ENCODE measurements at regions not wholly inside any gene's neighbourhood (a gene's known extent, or its start where the extent isn't known, plus 50 kb on each side); places are given as distances from the start of the nearest gene placed in this dataset.

DNA sequence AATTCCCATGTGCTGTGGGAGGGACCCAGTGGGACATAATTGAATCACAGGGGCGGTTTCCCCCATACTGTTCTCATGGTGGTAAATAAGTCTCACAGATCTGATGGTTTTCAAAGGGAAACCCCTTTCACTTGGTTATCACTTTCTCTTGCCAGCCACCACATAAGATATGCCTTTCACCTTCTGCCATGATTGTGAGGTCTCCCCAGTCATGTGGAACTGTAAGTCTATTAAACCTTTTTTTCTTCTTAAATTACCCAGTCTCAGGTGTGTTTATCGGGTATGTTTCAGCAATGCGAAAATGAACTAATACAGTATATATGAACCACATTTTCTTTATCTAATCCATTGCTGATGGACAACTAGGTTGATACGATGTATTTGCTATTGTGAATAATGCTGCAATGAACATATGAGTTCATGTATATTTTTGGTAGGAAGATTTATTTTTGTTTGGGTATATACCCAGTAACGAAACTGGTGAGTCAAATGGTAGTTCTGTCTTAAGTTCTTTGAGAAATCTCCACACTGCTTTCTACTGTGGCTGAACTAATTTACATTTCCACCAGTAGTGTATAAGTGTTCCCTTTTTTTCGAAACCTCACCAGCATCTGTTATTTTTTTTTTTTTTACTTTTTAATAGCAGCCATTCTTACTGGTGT is 70.0 kb upstream of the HGF start (continued):
- TF ChIP-seq, protein P1, sequence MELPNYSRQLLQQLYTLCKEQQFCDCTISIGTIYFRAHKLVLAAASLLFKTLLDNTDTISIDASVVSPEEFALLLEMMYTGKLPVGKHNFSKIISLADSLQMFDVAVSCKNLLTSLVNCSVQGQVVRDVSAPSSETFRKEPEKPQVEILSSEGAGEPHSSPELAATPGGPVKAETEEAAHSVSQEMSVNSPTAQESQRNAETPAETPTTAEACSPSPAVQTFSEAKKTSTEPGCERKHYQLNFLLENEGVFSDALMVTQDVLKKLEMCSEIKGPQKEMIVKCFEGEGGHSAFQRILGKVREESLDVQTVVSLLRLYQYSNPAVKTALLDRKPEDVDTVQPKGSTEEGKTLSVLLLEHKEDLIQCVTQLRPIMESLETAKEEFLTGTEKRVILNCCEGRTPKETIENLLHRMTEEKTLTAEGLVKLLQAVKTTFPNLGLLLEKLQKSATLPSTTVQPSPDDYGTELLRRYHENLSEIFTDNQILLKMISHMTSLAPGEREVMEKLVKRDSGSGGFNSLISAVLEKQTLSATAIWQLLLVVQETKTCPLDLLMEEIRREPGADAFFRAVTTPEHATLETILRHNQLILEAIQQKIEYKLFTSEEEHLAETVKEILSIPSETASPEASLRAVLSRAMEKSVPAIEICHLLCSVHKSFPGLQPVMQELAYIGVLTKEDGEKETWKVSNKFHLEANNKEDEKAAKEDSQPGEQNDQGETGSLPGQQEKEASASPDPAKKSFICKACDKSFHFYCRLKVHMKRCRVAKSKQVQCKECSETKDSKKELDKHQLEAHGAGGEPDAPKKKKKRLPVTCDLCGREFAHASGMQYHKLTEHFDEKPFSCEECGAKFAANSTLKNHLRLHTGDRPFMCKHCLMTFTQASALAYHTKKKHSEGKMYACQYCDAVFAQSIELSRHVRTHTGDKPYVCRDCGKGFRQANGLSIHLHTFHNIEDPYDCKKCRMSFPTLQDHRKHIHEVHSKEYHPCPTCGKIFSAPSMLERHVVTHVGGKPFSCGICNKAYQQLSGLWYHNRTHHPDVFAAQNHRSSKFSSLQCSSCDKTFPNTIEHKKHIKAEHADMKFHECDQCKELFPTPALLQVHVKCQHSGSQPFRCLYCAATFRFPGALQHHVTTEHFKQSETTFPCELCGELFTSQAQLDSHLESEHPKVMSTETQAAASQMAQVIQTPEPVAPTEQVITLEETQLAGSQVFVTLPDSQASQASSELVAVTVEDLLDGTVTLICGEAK (IDR thresholded peaks at IDR 0.05; ENCODE audit: borderline replicate concordance): no peak; the same call in 1 of the 2 replicates
- TF ChIP-seq CREM (IDR thresholded peaks at IDR 0.05; ENCODE audit: low read depth) (no peak), BHLHE40 (IDR thresholded peaks at IDR 0.05; ENCODE audit: borderline replicate concordance in 1 of 2, low read depth in 2 of 2, low read length in 1 of 2) (no peak), SKIL (IDR thresholded peaks at IDR 0.05; ENCODE audit: low read depth, poor library complexity, severe bottlenecking) (peak; percentile 70), FOXK2 (IDR thresholded peaks at IDR 0.05) (no peak), SREBF1 (IDR thresholded peaks at IDR 0.05; ENCODE audit: low read length) (no peak), JUND (IDR thresholded peaks at IDR 0.05; ENCODE audit: low read depth, low read length) (no peak), SMARCA5 (IDR thresholded peaks at IDR 0.05) (no peak), USF2 (IDR thresholded peaks at IDR 0.05; ENCODE audit: borderline replicate concordance, low read depth, low read length) (no peak), NRF1 (conservative IDR thresholded peaks at IDR 0.05; ENCODE audit: low read depth, low read length) (no peak), EGR1 (IDR thresholded peaks at IDR 0.05; ENCODE audit: borderline replicate concordance in 1 of 2, low read depth in 2 of 2, low read length in 2 of 2) (no peak), MTA3 (IDR thresholded peaks at IDR 0.05; ENCODE audit: borderline replicate concordance, low read length) (peak; percentile 69; the same call in 1 of the 2 replicates), PAX8 (IDR thresholded peaks at IDR 0.05) (no peak), ATF2 (IDR thresholded peaks at IDR 0.05; ENCODE audit: low read length) (peak; percentile 83)
- TF ChIP-seq, protein P2, sequence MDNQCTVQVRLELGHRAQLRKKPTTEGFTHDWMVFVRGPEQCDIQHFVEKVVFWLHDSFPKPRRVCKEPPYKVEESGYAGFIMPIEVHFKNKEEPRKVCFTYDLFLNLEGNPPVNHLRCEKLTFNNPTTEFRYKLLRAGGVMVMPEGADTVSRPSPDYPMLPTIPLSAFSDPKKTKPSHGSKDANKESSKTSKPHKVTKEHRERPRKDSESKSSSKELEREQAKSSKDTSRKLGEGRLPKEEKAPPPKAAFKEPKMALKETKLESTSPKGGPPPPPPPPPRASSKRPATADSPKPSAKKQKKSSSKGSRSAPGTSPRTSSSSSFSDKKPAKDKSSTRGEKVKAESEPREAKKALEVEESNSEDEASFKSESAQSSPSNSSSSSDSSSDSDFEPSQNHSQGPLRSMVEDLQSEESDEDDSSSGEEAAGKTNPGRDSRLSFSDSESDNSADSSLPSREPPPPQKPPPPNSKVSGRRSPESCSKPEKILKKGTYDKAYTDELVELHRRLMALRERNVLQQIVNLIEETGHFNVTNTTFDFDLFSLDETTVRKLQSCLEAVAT (IDR thresholded peaks at IDR 0.05): no peak
- TF ChIP-seq, protein P3, sequence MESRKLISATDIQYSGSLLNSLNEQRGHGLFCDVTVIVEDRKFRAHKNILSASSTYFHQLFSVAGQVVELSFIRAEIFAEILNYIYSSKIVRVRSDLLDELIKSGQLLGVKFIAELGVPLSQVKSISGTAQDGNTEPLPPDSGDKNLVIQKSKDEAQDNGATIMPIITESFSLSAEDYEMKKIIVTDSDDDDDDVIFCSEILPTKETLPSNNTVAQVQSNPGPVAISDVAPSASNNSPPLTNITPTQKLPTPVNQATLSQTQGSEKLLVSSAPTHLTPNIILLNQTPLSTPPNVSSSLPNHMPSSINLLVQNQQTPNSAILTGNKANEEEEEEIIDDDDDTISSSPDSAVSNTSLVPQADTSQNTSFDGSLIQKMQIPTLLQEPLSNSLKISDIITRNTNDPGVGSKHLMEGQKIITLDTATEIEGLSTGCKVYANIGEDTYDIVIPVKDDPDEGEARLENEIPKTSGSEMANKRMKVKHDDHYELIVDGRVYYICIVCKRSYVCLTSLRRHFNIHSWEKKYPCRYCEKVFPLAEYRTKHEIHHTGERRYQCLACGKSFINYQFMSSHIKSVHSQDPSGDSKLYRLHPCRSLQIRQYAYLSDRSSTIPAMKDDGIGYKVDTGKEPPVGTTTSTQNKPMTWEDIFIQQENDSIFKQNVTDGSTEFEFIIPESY (IDR thresholded peaks at IDR 0.05): no peak

Data from GM12878 (cell line).